Hindlimb muscle (tissue), 1 donor: ENCODE measurements at regions not wholly inside any gene's neighbourhood (a gene's known extent, or its start where the extent isn't known, plus 50 kb on each side); places are given as distances from the start of the nearest gene placed in this dataset.

ENCODE experiments used
- DNase-seq: peaks from one replicate; pipeline ENCODE4 v3.0.0-alpha.2; 2013

DNA sequence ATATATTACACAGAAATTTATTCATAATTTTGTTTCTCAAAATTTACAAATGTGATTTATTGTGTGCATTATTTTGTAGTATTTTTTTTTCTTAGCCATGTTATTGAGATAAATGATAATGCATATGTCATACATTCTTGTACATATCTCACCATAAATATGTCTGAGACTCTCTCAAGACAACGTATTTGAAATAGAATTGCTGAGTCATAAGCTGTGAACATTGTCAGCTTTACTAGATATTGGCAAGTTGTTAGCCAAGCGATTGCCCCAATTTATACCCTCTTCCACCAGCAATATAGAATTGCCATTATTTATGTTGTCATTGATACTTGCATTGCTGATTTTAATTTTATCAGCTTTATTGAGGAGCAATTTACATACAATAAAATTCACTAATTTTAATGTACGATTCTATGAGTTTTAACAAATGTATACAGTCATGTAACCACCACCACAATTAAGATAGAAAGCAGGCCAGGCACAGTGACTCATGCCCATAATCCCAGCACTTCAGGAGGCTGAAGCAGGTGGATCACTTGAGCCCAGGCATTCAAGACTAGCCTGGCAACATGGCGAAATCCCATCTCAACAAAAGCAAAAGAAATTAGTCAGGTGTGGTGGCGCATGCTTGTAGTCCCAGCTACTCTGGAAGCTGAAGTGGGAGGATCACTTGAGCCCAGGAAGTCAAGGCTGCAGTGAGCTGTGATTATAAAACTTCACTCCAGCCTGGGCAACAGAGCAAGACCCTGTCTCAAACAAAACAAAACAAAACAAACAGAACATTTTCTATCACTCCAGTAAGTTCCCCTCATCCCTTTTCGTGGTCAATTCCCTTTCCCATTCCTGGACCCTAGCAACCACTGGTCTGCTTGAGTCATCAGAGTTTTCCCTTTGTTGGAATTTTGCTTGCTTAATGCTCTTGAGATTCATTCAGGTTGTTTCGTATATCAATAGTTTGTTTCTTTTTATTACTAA, 373.1 kb downstream of the MFSD1 start:
- DNase-seq: no peak

- DNase-seq: no peak
These were observed 376.5 kb downstream of the MFSD1 start for GRCh38 chr3:159178209-159178897.

DNA sequence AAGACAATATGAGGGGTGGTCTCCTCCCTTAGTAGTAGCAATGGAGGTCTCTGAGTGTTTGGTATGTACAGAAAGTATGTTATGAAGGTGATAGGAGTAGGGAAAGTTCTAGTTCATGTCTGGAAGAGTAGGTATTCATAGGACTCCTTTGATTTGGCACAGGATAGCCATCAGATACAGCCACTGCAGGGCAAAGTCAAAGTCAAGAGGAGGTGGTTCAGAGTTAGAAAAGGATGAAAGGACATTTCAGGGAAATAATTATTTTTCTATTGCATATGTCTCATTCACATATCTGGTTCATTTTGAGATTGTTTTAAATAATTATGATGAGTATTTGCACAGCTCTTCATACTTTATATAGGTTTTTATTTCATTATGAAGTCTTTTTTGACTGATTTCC, 381.1 kb downstream of the MFSD1 start:
- DNase-seq: no peak

DNA sequence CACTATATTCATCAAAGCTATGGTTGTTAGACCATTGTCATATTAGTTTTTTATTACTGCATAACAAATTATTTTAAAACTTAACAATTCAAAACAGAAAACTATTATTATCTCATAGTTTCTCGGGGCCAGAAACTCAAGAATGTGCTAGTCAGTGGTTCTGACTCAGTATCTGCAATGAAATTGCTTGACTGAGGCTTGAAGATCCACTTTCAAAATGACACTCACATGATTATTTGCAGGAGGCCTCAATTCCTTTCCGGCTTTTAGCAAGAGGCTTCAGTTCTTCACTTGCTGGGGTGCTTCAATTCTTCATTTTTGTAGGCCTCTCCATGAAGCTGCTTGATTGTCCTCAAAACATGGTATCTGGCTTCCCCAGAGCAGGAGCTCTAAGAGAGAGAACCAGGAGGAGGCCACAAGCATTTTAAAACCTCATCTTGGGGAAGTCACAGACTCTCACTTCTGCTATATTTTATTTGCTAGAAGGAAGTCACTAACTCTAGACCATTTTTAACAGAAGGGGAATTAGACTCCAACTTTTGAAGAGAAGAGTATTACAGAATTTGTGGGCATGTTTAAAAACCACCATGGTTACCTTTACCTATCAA, 383.7 kb downstream of the MFSD1 start:
- no peak for DNase-seq

DNA sequence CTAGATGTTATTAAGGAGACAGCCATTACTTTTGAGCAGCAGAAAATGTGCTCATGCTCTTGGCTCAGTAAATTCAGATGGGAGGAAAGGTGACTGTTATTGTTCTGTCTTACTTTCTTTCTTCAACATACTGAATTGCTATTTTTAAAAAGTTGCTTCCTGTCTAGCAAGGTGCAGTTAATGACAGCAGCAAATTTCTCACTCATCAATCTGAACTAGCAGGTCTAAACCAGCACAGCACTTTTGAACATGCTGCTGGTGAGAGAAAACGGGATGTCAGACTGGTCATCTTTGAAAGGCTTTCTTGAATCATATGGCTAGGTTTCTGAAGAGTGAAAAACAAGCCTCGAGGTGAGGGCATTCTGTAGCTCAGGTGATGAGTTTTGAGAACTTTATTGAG, 384.7 kb downstream of the MFSD1 start:
- DNase-seq: no peak

- no peak for DNase-seq
These were observed 385.4 kb downstream of the MFSD1 start for GRCh38 chr3:159187232-159187631.

DNA sequence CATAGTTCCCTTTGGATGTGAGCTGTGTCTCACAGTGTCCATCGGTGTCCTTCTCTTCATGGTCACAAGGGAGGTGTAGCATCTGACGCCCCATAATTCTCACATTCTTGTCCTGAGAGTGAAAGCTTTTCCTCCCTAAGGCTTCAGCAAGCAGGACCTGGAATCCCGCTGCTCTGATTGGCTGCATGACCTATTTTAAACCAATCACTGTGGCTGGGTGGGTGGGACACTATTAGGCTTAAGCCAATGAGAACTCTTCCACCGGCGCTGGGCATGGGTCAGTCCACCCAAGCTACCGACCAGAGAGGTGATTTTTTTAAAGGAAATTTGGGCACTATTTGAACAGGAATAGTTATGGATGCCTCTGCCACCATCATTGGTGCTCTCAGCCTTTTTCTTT, 385.9 kb downstream of the MFSD1 start:
- no peak for DNase-seq

- no peak for DNase-seq
These were observed 388.3 kb downstream of the MFSD1 start for GRCh38 chr3:159189994-159190669.

- no peak for DNase-seq
These were observed 389.6 kb downstream of the MFSD1 start for GRCh38 chr3:159191447-159191846.

DNA sequence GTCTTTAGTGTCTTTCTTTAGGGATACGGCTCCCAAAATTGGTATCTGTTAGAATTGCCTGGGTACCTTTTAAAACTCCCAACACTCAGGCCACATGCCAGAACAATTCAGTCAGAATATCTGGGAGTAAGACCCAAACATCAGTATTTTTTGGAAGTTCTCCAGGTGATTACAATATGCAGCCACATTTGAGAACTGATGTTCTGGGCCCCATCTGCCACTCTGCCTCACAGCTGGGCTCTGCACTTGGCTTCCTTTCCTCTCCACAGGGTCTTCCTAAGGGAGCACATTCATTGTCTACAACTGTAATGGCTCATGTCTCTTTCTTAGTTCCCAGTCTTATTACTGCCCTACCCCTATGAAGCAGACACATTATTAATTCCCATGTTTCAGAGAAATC, 394.5 kb downstream of the MFSD1 start:
- DNase-seq: no peak

DNA sequence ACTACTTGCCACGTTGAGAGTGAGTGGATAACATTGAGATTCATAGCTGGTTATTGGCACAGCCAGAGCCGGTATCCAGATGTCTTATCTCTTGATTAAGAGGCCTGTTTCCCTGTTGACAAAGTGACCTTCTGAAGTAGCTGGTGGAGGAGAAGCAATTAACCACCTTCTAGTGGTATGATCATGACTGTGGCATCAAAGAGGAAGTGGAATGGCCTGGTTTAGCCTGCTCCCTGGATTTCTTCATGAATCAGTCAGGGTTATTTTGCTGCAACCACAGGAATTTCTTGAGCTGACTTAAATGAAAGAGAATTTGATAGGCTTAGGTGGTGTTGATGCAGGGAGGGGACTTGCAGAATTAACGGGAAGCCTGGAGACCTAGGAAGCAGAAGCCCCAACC, 398.3 kb downstream of the MFSD1 start:
- no peak for DNase-seq

GRCh38 chr3:159208050-159208449, 406.2 kb downstream of the MFSD1 start:
- no peak for DNase-seq

DNA sequence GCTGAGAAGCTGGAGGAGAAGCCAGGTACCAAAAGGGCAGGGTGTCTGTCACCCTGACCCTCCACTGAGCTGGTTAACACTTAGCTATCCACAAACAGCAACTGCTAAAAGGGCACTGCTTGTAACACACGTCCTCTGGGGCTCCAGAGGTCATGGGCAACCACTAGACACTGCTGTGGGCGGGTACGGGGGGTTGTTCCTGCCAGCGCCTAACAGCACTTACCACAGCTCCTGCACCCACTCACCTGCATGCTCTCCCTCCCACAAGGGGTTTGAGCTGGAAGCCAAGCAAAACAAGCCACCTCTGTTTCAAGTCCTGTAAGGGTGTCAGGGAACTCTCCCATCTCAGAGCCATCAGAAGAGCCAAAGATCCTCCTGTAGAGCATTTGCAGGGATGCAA, 407.6 kb downstream of the MFSD1 start:
- no peak for DNase-seq

DNA sequence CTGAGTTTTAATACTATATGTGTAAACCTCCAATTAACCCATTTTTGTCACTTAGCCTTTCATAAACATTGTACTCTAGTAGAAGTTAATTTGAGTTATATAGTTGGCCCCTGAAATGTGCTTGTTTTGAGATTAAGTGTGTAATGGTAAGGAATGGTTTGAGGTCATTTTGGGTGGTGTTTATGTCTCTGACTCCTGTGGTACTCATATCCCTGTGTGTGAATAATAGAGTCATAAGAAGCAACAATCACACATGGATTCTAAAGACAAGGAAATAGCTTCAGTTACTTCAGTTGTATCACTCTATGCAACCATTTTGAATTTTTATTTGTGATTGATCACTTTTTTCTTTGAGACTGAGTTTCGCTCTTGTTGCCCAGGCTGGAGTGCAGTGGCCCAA, 408.5 kb downstream of the MFSD1 start:
- DNase-seq: no peak

DNA sequence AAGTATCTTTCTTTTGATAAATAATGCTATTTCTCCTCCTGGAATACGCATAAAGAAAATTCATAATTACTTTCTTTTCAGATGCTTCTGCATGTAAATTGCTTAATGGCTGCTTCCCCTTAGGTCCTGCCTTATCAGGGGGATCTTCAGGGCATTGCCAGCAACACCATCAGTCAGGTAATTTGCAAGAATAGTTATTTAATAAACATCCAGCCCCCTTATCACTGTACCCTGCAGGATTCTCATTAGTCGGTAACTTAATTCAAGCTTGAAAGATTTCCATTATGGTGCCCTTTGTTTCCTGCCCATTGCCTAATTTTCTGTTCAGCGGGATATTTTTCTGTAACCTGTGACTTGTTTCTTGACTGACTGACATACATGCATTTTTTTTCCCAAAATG, 414.5 kb downstream of the MFSD1 start:
- no peak for DNase-seq

DNA sequence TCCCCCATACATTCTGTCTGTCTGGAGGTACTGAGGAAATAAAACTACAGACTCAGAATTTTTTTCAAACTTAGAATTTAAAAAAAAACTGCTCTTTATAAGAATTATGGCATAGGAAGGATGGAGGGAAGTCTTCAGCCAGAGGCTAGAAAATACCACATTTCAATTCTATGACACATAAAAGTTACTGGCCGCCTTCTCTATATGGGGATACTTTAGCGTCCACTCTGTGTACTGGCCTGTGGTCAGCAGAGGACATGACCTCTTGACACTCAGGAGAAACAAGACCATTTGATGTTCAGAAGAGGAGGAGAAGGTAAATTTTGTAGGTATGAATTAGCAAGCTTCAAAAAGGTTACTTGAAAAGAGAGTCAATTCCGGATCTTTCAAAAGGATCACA, 417.4 kb downstream of the MFSD1 start:
- no peak for DNase-seq

- DNase-seq: no peak
These were observed 419.5 kb downstream of the MFSD1 start for GRCh38 chr3:159221335-159221734.

GRCh38 chr3:159229116-159229680, 427.3 kb downstream of the MFSD1 start:
- no peak for DNase-seq

DNA sequence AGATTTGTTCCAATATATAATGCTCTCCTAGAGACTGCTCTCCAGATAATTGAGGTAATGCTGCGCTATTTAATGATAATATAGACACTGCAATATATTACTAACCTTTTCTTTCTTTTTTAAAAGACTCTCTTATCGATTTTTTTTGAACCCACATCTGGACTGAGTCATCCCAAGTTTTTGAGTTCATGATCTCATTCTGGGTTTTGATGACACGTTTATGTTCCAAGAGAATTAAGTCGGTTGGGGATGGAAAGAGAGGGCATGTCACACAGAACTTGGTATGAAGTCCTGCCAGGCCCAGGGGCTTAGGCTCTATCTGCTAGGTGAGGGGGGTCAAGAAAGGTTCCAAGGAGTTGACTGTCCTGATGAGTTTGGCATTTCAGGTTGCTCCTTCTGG, 431.1 kb downstream of the MFSD1 start:
- DNase-seq: no peak

DNA sequence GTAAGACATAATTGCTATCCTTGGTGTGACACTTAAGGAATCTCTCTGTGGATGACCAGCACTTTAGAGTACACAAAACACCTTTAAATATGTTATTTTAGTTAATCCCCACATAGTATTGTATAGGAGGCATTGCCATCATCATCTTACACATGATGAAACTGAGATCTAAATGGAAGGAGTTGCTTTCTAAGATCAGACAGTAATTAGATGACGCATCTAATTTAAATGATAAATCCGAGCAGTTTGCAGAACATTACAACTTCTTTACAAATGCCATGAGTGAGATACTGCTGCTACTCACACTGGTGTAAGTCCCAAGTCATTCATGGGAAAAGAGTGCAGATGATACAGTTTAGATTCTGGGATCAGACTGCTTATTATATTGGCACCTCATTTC, 431.9 kb downstream of the MFSD1 start:
- no peak for DNase-seq

DNA sequence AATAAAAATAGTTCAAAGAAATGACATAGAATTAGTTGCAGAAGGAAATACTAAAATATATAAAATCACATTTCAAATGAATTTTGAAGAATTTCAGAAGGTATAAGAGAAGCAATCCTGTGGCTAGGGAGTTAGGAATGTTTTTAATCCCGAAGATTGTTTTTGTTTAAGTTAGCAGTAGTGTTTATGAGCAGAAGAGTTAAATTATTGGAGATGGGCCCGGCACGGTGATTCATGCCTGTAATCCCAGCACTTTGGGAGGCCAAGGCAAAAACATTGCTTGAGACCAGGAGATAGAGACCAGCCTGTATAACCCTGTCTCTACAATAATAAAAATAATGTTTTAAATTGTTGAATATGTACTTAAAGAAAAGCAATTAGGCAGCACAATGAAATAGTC, 432.5 kb downstream of the MFSD1 start:
- DNase-seq: no peak

DNA sequence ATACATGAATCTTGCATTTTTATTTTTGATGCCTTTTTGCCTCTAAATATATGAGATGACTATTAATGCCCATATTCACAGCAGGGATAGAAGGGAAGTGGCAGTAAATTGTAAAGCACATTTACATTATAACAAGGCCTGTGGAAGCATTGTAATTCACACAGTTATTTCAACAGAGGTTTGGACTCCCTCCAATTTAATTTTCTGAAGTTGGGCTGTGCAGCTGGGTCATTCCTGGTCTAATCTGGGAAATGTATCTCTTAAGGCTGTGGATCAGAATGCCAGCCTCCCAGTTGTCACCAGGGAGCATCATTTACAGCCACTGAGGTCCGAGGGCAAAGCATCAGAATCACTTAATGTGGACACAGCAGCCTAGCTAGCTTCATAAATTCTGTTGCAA, 434.5 kb downstream of the MFSD1 start:
- no peak for DNase-seq

DNA sequence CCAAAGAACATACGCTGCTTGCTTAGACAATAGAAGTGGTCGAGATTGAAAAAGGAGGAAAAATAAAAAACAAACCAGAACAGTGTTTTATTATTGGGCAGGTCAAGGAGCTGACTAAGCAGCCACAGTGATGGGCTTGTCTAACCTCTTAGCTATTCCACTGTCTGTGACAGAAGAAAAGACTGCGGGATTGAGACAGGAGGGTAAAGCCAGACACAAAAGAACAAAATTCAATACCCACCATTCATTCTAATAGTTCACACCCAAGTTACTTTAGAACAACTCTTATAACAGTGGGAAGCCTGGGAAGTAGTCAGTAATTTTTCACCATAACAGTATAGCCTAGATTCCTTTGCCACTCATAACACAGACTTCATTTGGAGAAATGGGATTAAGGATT, 435.4 kb downstream of the MFSD1 start:
- no peak for DNase-seq
